NOMO-1 (cell line): ENCODE measurements at regions not wholly inside any gene's neighbourhood (a gene's known extent, or its start where the extent isn't known, plus 50 kb on each side); places are given as distances from the start of the nearest gene placed in this dataset.

Experiments used
- DNase-seq, 2 experiments: peaks; one replicate each; lab custom pipeline; 2025; ENCODE audit not compliant: unreplicated experiment in 2 of 2; lab: John Stamatoyannopoulos, UW

GRCh38 chr6:104434519-104434918 lies 425.2 kb downstream of the HACE1 start:
- DNase-seq: no peak

- DNase-seq: peak in 1 of 2 experiments; percentile 31
Observed at GRCh38 chr6:104431096-104431495, 428.6 kb downstream of the HACE1 start.

- no peak for DNase-seq
Observed at GRCh38 chr6:104428184-104428583, 431.5 kb downstream of the HACE1 start.

GRCh38 chr6:104423691-104424090 lies 436.0 kb downstream of the HACE1 start:
- DNase-seq: no peak

GRCh38 chr6:104421650-104422049 lies 438.1 kb downstream of the HACE1 start:
- DNase-seq: no peak

- no peak for DNase-seq
Observed at GRCh38 chr6:104418839-104419238, 440.9 kb downstream of the HACE1 start.

- DNase-seq: peak; percentile 83 to 89
Observed at GRCh38 chr6:104418125-104418524, 441.6 kb downstream of the HACE1 start.

GRCh38 chr6:104414723-104415122 lies 445.0 kb downstream of the HACE1 start:
- no peak for DNase-seq

GRCh38 chr6:104413767-104414166 lies 446.0 kb downstream of the HACE1 start:
- DNase-seq: no peak

GRCh38 chr6:104411302-104411701 lies 448.4 kb downstream of the HACE1 start:
- DNase-seq: no peak

- DNase-seq: peak; percentile 1 to 77
Observed at GRCh38 chr6:104409913-104410312, 449.8 kb downstream of the HACE1 start.

GRCh38 chr6:104407957-104408356 lies 451.8 kb downstream of the HACE1 start:
- DNase-seq: no peak

GRCh38 chr6:104404377-104404776 lies 455.3 kb downstream of the HACE1 start:
- DNase-seq: peak; percentile 10 to 67

GRCh38 chr6:104402572-104402971 lies 457.1 kb downstream of the HACE1 start:
- DNase-seq: no peak

GRCh38 chr6:104401926-104402325 lies 457.8 kb downstream of the HACE1 start:
- no peak for DNase-seq

GRCh38 chr6:104400844-104401243 lies 458.9 kb downstream of the HACE1 start:
- DNase-seq: no peak

- DNase-seq: peak; percentile 14 to 76
Observed at GRCh38 chr6:104396077-104396476, 463.6 kb downstream of the HACE1 start.

GRCh38 chr6:104381907-104382306 lies 477.8 kb downstream of the HACE1 start:
- no peak for DNase-seq

- DNase-seq: no peak
Observed at GRCh38 chr6:104365451-104366234, 494.1 kb downstream of the HACE1 start.

GRCh38 chr6:104357928-104358327 lies 501.8 kb downstream of the HACE1 start:
- DNase-seq: peak in 1 of 2 experiments; percentile 1

- no peak for DNase-seq
Observed at GRCh38 chr6:104356197-104356596, 503.5 kb downstream of the HACE1 start.

GRCh38 chr6:104349191-104349590 lies 510.5 kb downstream of the HACE1 start:
- no peak for DNase-seq

GRCh38 chr6:104344223-104344622 lies 515.5 kb downstream of the HACE1 start:
- no peak for DNase-seq
